MM.1S (cell line): ENCODE measurements at regions not wholly inside any gene's neighbourhood (a gene's known extent, or its start where the extent isn't known, plus 50 kb on each side); places are given as distances from the start of the nearest gene placed in this dataset.

Experiments used
- DNase-seq: peaks from one replicate; pipeline ENCODE4 v3.0.0-alpha.2; 2015
- H2AFZ ChIP-seq: fragments of 300-600 bp; sonication (generic); 2 replicates; pipeline ENCODE4 v1.6.0; 2016; ENCODE audit warnings: antibody characterized with exemption, low read length
- H3F3A ChIP-seq: fragments of 300-600 bp; sonication (generic); 2 replicates; pipeline ENCODE4 v1.6.1; 2016; ENCODE audit warnings: mild to moderate bottlenecking, antibody characterized with exemption, low read length, moderate library complexity, mixed read lengths; ENCODE audit not compliant: insufficient read depth
- H3K27ac ChIP-seq: fragments of 300-600 bp; sonication (generic); 2 replicates; pipeline ENCODE4 v1.5.1; 2016; ENCODE audit warnings: mild to moderate bottlenecking, low read length
- H3K27me3 ChIP-seq: fragments of 300-600 bp; sonication (generic); replicated peaks from 2 replicates; pipeline ENCODE4 v1.6.0; 2016; ENCODE audit warnings: low read length; ENCODE audit not compliant: insufficient read depth
- H3K36me3 ChIP-seq: fragments of 300-600 bp; sonication (generic); replicated peaks from 2 replicates; pipeline ENCODE4 v1.6.1; 2016; ENCODE audit warnings: mild to moderate bottlenecking, low read length, mixed read lengths; ENCODE audit not compliant: insufficient read depth
- H3K4me1 ChIP-seq: fragments of 300-600 bp; sonication (generic); 2 replicates; pipeline ENCODE4 v1.6.1; 2016; ENCODE audit warnings: low read length, mixed read lengths
- H3K4me2 ChIP-seq: fragments of 300-600 bp; sonication (generic); 2 replicates; pipeline ENCODE4 v1.6.0; 2016; ENCODE audit warnings: low read depth, low read length
- H3K4me3 ChIP-seq: fragments of 300-600 bp; sonication (generic); 2 replicates; pipeline ENCODE4 v1.5.1; 2016; ENCODE audit warnings: low read length, mixed read lengths
- H3K79me2 ChIP-seq: fragments of 300-600 bp; sonication (generic); 2 replicates; pipeline ENCODE4 v1.6.1; 2016; ENCODE audit warnings: mixed run types, low read length, mixed read lengths
- H3K9ac ChIP-seq: fragments of 300-600 bp; sonication (generic); 2 replicates; pipeline ENCODE4 v1.6.1; 2016; ENCODE audit warnings: low read length, mixed read lengths
- H3K9me2 ChIP-seq: fragments of 300-600 bp; sonication (generic); replicated peaks from 2 replicates; pipeline ENCODE4 v1.6.1; 2016; ENCODE audit warnings: mild to moderate bottlenecking, low read length, mixed read lengths; ENCODE audit not compliant: insufficient read depth
- H3K9me3 ChIP-seq: fragments of 300-600 bp; sonication (generic); replicated peaks from 2 replicates; pipeline ENCODE4 v1.6.1; 2016; ENCODE audit warnings: mild to moderate bottlenecking, low read length, mixed read lengths; ENCODE audit not compliant: insufficient read depth
- H4K20me1 ChIP-seq: fragments of 300-600 bp; sonication (generic); 2 replicates; pipeline ENCODE4 v1.6.1; 2016; ENCODE audit warnings: mild to moderate bottlenecking, low read length, moderate library complexity, mixed read lengths; ENCODE audit not compliant: insufficient read depth
- EZH2 ChIP-seq: fragments of 300-600 bp; sonication (generic); optimal IDR thresholded peaks from 2 replicates; pipeline ENCODE3; 2017; ENCODE audit warnings: low read depth, mild to moderate bottlenecking, antibody characterized with exemption, low read length, mixed read lengths
- EZH2phosphoT487 ChIP-seq: fragments of 300-600 bp; sonication (generic); IDR thresholded peaks from 2 replicates; pipeline ENCODE4 v1.6.1; 2018; ENCODE audit warnings: antibody characterized with exemption, low read length
- TF ChIP-seq, protein P1 (sequence below): fragments of 300-600 bp; sonication (generic); IDR thresholded peaks from 2 replicates; pipeline ENCODE4 v1.5.1; 2016; ENCODE audit warnings: antibody characterized with exemption, low read length, mixed read lengths

- DNase-seq: no peak
- TF ChIP-seq EZH2phosphoT487 (no peak), EZH2 (no peak)
- TF ChIP-seq, protein P1, sequence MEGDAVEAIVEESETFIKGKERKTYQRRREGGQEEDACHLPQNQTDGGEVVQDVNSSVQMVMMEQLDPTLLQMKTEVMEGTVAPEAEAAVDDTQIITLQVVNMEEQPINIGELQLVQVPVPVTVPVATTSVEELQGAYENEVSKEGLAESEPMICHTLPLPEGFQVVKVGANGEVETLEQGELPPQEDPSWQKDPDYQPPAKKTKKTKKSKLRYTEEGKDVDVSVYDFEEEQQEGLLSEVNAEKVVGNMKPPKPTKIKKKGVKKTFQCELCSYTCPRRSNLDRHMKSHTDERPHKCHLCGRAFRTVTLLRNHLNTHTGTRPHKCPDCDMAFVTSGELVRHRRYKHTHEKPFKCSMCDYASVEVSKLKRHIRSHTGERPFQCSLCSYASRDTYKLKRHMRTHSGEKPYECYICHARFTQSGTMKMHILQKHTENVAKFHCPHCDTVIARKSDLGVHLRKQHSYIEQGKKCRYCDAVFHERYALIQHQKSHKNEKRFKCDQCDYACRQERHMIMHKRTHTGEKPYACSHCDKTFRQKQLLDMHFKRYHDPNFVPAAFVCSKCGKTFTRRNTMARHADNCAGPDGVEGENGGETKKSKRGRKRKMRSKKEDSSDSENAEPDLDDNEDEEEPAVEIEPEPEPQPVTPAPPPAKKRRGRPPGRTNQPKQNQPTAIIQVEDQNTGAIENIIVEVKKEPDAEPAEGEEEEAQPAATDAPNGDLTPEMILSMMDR: no peak
These were observed 62.5 kb upstream of the PALS2 start for GRCh38 chr7:24510759-24511158.

DNA sequence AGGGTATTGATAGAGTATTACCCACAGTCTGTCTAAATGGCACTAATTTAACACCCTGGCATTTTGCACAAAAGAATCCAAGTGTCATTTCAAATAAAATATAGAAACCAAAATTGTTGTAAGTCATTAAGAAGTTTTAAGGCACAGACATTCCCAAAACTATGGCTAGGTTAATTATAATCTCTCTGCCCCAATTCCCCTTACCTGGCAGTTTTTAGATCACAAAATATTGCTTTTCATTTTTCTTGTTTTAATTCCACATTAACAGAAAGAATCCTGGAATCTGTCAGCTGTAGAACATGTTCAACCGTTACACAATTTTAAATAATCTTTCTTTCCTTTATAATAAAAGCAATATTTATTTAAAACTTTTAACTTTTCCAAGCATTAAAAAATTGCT lies 56.1 kb upstream of the PALS2 start:
- Histone ChIP-seq H3K9me2 (no peaks in the 10 kb centered on the region), H3K27me3 (no peaks in the 10 kb centered on the region), H3K9me3 (no peaks in the 10 kb centered on the region), H3K9ac (no peak overlapping the region), H3F3A (no peaks in the 10 kb centered on the region), H2AFZ (no peak overlapping the region), H3K4me3 (no peak overlapping the region), H4K20me1 (no peaks in the 10 kb centered on the region), H3K4me1 (no peaks in the 10 kb centered on the region), H3K36me3 (no peaks in the 10 kb centered on the region), H3K4me2 (no peak overlapping the region), H3K27ac (no peak overlapping the region), H3K79me2 (no peaks in the 10 kb centered on the region)
- TF ChIP-seq, protein P1: no peak
- TF ChIP-seq EZH2 (no peak), EZH2phosphoT487 (no peak)
- DNase-seq: no peak

More at GRCh38 chr7:24510759-24511158, 62.5 kb upstream of the PALS2 start:
- Histone ChIP-seq H3K4me1 (no peaks in the 10 kb centered on the region), H3K9me2 (no peaks in the 10 kb centered on the region), H2AFZ (no peak overlapping the region), H3K79me2 (no peaks in the 10 kb centered on the region), H4K20me1 (no peaks in the 10 kb centered on the region), H3K9me3 (no peaks in the 10 kb centered on the region), H3F3A (no peaks in the 10 kb centered on the region), H3K9ac (no peak overlapping the region), H3K27me3 (no peaks in the 10 kb centered on the region), H3K4me3 (no peak overlapping the region), H3K27ac (no peak overlapping the region), H3K36me3 (no peaks in the 10 kb centered on the region), H3K4me2 (no peak overlapping the region)

DNA sequence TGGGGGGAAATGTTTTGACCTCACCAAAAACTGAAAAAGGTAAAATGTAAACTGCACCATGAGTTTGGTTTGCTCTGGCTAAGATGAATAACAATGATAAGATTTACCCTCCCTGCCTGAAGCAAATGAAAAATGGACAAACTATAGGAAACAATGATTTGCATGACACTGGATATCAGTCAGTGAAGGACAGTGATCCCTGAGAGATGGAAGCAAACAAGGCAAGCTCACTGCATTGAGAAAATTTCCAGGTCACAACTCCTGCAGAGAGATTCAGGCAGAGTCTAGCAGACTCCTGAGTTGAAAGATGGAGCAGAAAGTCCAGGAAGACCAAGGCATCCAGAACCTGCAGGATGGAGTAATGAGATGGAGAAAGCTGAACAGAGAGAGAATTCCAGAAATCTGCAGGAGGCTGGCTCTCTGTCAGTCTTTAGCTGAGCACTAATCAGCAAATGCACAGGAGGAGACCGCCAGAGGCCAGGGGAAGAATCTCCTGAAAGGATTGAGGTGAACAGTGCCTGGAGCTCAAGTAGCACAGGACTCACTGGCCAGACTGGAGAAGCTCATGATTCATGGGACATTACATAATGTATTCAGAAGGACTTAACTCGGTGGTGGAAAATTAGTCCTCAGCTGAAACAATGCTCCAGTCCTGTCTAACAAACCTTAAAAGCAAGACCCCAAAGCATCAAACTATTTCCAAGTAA lies 51.2 kb upstream of the PALS2 start:
- Histone ChIP-seq H3K36me3 (no peaks in the 10 kb centered on the region), H3K27me3 (no peaks in the 10 kb centered on the region), H3K79me2 (no peaks in the 10 kb centered on the region), H3K27ac (no peak overlapping the region), H3K9ac (no peak overlapping the region), H4K20me1 (no peaks in the 10 kb centered on the region), H3F3A (no peaks in the 10 kb centered on the region), H3K9me2 (no peaks in the 10 kb centered on the region), H2AFZ (no peak overlapping the region), H3K4me3 (no peak overlapping the region), H3K9me3 (no peaks in the 10 kb centered on the region), H3K4me2 (no peak overlapping the region), H3K4me1 (no peaks in the 10 kb centered on the region)
- TF ChIP-seq, protein P1: no peak
- TF ChIP-seq EZH2phosphoT487: no peak
- TF ChIP-seq EZH2: no peak
- DNase-seq: no peak
